ENCODE measurements at regions not wholly inside any gene's neighbourhood (a gene's known extent, or its start where the extent isn't known, plus 50 kb on each side); places are given as distances from the start of the nearest gene placed in this dataset.

DNA sequence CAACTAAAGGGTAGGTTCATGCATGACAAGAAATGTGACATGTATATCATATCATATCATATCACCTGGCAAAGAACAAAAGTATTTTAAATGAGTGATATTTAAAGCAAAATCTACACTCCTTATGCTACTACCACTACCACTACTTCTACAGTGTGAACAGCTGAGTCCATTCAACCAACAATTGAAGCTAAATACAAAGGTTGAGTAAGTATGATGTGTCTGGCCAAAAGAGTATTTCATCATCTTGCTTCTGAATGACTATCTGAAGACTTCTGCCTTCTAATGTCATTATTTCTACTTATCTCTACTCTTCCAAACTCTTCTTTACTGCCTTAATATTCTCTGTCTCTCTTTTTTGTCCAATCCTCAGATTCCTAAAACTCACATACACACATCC lies 292.6 kb upstream of the CAND1 start:
- no peak for DNase-seq

DNA sequence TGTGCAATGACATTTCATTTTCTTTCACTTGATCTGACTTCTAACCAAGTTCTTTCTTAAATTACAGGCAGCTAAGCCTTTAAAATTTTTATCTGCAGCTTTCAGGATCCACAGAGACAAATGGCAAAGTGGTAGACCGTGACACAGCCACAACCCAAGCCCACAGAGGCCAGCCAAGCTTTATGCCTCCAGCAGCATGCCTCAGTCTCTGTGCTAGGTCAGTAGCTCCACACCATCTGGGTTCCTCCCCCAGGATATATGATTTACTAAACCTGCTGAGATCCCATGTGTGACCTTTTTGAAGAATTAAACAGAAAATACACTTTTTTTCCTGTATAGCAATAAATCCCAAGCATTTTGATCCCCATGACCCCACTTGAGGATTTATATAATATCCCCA lies 290.4 kb upstream of the CAND1 start:
- DNase-seq, result no peak

- DNase-seq, result no peak
Measured at GRCh38 chr12:66979251-66979650, 289.9 kb upstream of the CAND1 start.

GRCh38 chr12:66984077-66984476 lies 285.1 kb upstream of the CAND1 start:
- no peak for DNase-seq

DNA sequence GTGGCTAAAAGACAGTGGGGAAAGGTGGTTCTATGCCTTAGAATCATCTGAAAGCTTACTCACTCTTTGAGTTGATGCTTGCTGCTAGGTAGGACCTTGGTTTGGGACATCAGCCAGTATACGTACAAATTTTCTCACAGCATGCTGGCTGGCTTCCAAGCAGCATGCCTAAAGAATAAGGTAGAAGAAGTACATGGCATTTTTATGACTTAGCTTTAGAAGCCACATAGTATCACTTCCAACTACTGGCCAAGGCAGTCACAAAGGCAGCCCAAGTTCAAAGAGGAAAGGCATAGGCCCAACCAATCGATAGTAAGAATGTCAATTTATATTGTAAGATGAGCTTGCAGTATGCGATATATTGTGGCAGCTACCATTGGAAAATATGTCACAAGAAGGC lies 284.2 kb upstream of the CAND1 start:
- DNase-seq, result peak in 1 of 2 experiments; percentile 15

- no peak for DNase-seq
Measured at GRCh38 chr12:66999141-66999540, 270.0 kb upstream of the CAND1 start.

DNA sequence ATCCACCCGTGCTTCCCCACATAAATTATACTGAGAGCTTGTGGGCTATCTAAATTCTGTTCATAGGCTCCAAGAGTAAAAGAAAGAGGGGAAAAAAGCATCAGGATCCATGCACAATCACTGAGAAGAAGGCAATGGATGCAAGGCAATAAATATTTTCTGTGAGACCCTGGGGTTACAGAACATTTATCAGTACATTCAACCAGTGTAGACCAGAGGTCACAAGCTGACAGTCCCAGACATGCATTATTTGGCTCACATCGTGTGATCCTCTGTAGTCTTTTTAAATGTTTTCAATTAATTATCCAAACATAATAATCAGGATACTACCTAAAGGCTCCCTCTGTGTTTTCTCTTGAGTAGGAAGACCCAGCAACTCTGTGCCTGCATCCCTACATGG lies 267.9 kb upstream of the CAND1 start:
- DNase-seq, result no peak

- no peak for DNase-seq
Measured at GRCh38 chr12:67002720-67003119, 266.4 kb upstream of the CAND1 start.

- DNase-seq, result peak in 1 of 2 experiments; percentile 67
Measured at GRCh38 chr12:67006610-67007009, 262.5 kb upstream of the CAND1 start.

DNA sequence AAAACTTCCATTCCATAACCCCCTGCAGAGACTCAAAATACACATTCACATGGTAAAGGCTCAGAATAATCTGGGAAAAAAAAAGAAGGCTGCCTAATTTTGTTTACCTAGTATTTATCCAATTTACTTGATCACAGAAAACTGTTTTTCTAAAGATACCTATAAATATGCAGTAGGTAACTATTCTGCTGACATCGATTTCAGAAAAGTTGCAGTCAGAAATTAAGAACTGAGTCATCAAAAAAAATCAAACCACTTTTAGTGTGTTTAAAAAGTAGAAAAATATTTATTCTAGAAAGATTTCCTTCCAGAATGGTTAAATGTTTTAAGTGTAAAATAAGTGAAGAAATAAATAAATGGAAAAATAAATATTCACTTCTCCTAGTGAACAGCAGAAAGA lies 254.5 kb upstream of the CAND1 start:
- no peak for DNase-seq

GRCh38 chr12:67018105-67018504 lies 251.1 kb upstream of the CAND1 start:
- no peak for DNase-seq

DNA sequence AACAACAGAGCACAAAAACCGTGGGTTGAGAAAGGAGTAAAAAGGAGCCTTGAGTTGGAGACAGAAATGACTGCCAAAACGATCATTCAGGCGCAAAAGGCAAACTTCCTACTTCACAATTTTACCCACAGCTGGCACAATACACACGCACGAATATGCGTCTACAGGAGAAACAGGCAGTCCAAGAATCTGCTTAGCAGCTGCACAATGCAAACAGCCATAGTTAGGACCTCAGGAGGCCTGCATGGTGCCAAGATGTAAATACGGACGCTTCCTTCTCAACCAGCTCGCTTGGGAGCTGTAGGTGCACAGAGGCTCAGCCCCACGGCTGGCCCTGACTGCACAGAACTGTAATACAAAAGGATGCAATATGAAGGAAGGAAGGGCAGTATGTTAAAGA lies 250.1 kb upstream of the CAND1 start:
- DNase-seq, result peak; percentile 49 to 84

- DNase-seq, result peak; percentile 24 to 59
Measured at GRCh38 chr12:67025543-67026114, 243.5 kb upstream of the CAND1 start.

DNA sequence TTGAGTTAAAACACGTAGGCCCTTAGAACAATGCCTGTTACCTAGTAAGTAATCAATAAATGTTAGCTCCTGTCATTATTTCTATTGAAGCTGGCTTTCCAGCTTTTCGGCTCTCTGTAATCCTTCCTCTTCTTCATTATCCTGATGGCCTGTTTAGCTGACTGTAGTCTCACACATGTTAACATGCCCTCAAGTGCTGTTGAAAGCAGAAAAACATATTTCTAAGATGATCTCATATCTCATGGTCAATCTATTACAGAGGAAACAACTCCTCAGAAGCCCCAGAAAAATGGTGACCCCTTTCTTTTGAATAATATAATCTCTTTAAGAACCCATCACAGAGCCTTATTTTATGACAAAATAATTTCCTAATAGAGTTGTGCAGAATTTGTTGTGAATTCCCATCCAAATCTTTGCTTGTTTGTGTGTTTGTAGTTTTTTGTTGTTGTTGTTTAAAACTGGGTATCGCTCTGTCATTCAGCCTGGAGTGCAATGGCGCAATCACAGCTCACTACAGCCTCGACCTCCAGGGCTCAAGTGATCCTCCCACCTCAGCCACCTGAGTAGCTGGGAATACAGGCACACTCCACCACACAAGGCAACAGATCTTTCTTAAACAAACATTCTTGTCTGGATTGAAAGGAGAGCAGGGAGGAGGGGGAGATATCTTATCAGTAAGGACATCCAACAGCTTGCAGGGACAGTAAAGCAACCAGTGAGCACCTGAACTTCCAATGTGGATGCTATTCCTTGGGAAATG lies 242.5 kb upstream of the CAND1 start:
- DNase-seq, result no peak

- no peak for DNase-seq
Measured at GRCh38 chr12:67028529-67028928, 240.6 kb upstream of the CAND1 start.

GRCh38 chr12:67034110-67034879 lies 234.9 kb upstream of the CAND1 start:
- DNase-seq, result peak in 1 of 2 experiments; percentile 29

GRCh38 chr12:67035121-67035520 lies 234.0 kb upstream of the CAND1 start:
- DNase-seq, result no peak

DNA sequence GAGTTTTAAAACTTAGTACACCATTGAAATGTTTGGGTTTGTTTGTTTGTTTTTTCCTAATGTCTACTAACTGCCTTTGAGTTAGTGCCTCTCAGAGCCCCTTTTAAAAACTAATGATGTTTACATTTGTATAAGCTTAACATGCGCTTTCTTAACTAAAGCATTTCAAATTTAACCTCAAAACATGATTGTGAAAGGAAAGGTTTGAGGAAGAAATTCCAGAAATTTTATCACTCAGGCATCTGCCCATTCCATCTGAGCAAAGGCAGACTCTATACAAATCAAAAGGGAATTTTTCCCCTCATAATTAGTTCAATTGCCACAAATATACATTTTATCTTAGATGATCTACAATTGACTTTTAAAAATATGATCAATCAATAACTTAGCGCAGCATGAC lies 230.7 kb upstream of the CAND1 start:
- DNase-seq, result no peak

DNA sequence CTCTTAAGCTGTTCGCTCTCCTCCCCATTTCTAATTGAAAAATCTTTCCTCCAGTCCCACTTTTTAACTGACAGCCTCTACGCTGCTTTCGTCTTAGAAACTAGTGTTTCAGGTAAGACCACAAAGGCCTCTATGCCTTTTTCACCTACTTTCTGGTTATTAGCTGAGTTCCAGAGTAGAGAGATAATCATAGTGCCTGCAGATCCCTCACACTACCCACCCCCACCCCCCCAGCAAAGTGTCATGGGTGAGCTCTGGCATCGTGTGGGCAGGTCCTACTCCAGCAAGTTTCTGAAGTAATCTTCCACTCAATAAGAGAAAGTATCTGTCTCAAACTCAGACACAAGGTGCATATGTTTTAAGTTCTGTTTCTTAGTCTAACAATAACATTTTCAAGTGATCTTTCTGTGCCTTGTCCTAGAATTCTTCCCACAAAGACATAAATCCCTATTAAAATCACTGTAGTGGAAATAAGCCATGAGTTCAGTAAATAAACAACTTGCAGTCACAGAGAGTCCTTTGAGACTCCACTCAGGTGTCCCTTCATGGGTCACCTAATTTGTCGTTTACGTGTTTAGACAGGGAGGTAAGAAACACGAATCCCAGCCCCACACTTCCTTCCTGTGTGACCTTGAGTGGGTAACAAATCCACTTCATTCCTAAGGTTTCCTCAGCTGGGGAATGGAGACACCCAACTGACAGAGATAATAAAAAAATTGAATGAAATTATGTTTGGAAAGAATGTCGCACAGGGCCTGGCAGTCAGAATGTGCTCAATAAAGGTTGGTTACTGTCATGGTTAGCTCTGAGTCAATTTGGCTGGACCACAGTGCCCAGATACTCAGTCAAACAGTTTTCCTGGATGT lies 228.9 kb upstream of the CAND1 start:
- no peak for DNase-seq

GRCh38 chr12:67040861-67041137 lies 228.4 kb upstream of the CAND1 start:
- DNase-seq, result no peak

GRCh38 chr12:67042697-67043131 lies 226.4 kb upstream of the CAND1 start:
- DNase-seq, result peak; percentile 64 to 87

- no peak for DNase-seq
Measured at GRCh38 chr12:67043771-67044170, 225.4 kb upstream of the CAND1 start.

- no peak for DNase-seq
Measured at GRCh38 chr12:67045650-67046049, 223.5 kb upstream of the CAND1 start.
